ENCODE measurements at regions not wholly inside any gene's neighbourhood (a gene's known extent, or its start where the extent isn't known, plus 50 kb on each side); places are given as distances from the start of the nearest gene placed in this dataset.
"Not testable (repeated sequence)": the region's sequence is repeated elsewhere in the genome, so short reads cannot be mapped to it uniquely, and the experiment has no call there.

DNA sequence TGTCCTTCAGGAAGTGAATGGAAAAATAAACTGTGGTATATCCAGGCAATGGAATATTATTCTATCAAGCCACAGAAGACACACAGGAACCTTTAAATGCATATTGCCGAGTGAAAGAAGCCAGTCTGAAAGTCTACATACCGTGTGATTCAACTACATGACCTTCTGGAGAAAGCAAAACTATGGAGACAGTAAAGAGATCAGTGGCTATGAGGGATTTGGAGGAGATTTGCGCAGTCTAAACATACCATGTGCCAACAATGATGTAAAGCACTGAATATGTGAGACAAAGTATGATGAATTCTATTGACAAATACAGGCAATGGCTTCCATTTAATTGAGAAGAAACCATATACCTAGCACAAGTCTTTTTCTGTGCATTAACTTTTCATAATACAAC, 518.3 kb upstream of the ZNF337 start:
- no peak overlapping the region for H3K9ac ChIP-seq (ENCODE audit: low read depth, low read length)

DNA sequence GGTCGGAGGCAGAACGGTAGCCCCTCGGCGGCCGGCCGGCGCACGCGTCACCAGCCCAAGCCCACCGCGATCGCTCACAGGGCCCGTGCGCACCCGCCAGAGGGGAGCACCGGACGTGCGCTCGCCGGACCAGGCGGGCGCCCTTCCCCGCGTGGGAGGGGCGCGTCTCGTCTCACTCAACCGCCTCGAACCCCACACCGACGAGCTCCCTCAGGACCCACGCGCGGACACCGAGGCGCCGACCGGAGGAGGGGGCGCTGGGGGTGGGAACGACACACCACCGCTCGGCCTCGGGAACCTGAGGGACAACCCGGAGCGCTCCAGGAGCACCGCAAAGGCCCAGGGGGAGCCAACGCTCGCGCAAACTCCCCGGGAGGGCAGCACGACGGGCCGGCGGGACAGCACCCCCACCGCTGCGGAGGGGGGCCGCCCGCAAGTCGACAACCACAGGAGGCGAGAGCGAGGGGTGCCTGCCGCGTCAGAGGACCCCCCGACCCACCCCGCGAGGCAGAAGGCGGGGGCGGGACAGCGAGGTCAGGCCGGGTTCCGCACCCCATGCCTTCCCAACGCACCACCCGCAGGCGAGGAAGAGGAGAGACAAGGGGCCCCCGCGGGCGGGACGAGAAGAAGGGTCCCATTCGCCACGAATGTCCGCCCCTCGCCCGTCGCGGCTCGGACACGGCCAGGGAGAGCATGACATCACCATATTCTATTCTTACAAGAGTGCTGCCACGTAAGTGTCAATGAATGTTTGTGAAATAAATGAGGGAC, 512.7 kb upstream of the ZNF337 start:
- peak overlapping the region; percentile 67 for H3K4me2 ChIP-seq (ENCODE audit: low read length)
- H3K27me3 ChIP-seq (ENCODE audit: control insufficient read depth, insufficient read depth, low read length), result peaks cover 26% of the 10 kb centered on the region
- H3K9ac ChIP-seq (ENCODE audit: low read depth, low read length), result no peak overlapping the region
- H3K4me3 ChIP-seq (ENCODE audit: low read length), result peak overlapping the region; percentile 49
- no peaks in the 10 kb centered on the region for H3K36me3 ChIP-seq (ENCODE audit: insufficient read depth, low read length)
- no peaks in the 10 kb centered on the region for H3K9me3 ChIP-seq (replicated peaks; ENCODE audit: low read length)
- peaks cover 9% of the 10 kb centered on the region for H3K4me1 ChIP-seq (ENCODE audit: control insufficient read depth, insufficient read depth, low read length)

More for the DNA sequence above, 518.3 kb upstream of the ZNF337 start:
- no peaks in the 10 kb centered on the region for H3K36me3 ChIP-seq (ENCODE audit: insufficient read depth, low read length)
- no peaks in the 10 kb centered on the region for H3K27me3 ChIP-seq (ENCODE audit: control insufficient read depth, insufficient read depth, low read length)
- no peak overlapping the region for H3K4me3 ChIP-seq (ENCODE audit: low read length)
- no peak overlapping the region for H3K4me2 ChIP-seq (ENCODE audit: low read length)
- H3K9me3 ChIP-seq (replicated peaks; ENCODE audit: low read length), result no peaks in the 10 kb centered on the region
- H3K4me1 ChIP-seq (ENCODE audit: control insufficient read depth, insufficient read depth, low read length), result peaks cover 27% of the 10 kb centered on the region

DNA sequence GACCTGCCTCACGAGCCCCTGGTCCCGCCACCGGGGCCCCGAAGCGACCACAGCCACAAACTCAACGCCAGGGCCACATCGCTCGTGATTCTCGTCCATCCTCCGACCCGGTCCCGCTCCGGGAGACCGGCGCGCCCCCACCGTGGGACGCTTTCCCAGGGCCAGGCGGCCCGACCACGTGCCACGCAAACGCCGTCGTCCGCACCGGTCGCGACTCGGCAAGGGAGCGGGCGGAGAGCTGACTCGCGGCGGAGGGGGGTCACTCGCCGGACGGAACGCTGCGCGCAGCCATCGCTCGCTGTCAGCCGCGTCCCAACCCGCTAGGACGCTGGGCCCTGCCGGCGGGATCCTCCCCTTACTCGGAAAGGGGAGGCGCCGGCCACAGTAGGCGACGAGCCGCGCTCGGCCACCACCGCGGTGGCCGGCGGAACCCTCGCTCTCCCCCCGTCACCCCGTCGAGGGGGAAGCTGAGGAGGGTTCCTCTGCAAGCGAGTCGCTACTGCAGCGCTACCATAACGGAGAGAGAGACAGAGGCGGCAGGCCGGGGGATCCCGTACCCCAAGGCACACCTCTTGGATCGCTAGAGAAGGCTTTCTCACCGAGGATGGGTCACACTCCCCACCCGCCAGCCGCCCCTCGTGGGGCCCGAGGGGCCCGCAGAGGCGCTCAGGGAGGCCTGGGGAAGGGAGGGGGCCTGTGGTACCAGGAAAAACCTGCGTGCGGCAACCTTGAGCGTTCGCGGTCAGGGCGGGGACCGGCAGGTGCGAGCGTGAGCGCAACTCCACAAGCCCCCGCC, 511.8 kb upstream of the ZNF337 start:
- Histone ChIP-seq H3K36me3 (ENCODE audit: insufficient read depth, low read length) (no peaks in the 10 kb centered on the region), H3K9me3 (replicated peaks; ENCODE audit: low read length) (no peaks in the 10 kb centered on the region), H3K4me2 (ENCODE audit: low read length) (peak overlapping the region; percentile 79), H3K4me1 (ENCODE audit: control insufficient read depth, insufficient read depth, low read length) (peaks cover 9% of the 10 kb centered on the region), H3K9ac (ENCODE audit: low read depth, low read length) (peak overlapping the region; percentile 45), H3K4me3 (ENCODE audit: low read length) (peak overlapping the region; percentile 71), H3K27me3 (ENCODE audit: control insufficient read depth, insufficient read depth, low read length) (peaks cover 26% of the 10 kb centered on the region)

- not testable (repeated sequence) for H3K4me1 ChIP-seq (ENCODE audit: control insufficient read depth, insufficient read depth, low read length); H3K36me3 ChIP-seq (ENCODE audit: insufficient read depth, low read length); H3K9me3 ChIP-seq (replicated peaks; ENCODE audit: low read length)
- peaks cover 26% of the 10 kb centered on the region for H3K27me3 ChIP-seq (ENCODE audit: control insufficient read depth, insufficient read depth, low read length)
- H3K4me3 ChIP-seq (ENCODE audit: low read length), result peak overlapping the region; percentile 71
- peak overlapping the region; percentile 79 for H3K4me2 ChIP-seq (ENCODE audit: low read length)
- H3K9ac ChIP-seq (ENCODE audit: low read depth, low read length), result peak overlapping the region; percentile 45
Observed at GRCh38 chr20:26207967-26208295, 511.3 kb upstream of the ZNF337 start.

DNA sequence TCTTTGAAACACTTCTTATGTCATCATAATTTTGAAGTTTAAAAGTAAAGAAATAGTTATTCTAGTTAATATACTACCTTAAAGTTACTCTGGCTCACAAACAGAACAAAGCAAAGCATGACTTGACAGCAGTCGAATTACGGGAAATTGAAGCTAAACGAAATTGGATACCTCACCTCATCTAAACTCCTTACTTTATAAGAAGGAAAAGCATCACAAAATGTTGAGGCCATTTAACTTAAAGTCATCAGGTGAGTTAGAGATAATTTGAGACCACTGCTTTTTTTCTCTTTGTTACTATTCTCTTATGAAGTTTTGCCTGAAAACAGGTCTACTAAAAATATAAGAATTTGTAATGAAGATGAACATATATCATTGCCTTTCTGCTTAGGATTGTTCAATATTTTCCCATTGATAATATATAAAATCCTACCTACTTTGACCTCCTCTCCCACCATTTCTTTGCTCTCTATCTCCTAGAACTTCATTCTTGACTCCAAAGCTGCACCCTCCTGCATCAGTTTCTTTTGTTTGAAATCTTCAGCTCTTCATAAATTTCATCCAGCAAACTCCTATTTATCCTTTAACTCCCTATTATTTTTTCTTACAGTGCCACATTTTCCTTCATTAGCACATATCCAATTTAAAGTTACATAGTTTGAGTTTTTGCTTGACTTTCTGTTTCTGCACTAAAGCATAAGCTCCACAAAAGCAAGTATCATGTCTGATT, 510.7 kb upstream of the ZNF337 start:
- no peaks in the 10 kb centered on the region for H3K9me3 ChIP-seq (replicated peaks; ENCODE audit: low read length)
- H3K4me1 ChIP-seq (ENCODE audit: control insufficient read depth, insufficient read depth, low read length), result peaks cover 9% of the 10 kb centered on the region
- H3K4me3 ChIP-seq (ENCODE audit: low read length), result peak overlapping the region; percentile 71
- no peaks in the 10 kb centered on the region for H3K36me3 ChIP-seq (ENCODE audit: insufficient read depth, low read length)
- H3K27me3 ChIP-seq (ENCODE audit: control insufficient read depth, insufficient read depth, low read length), result peaks cover 26% of the 10 kb centered on the region
- H3K4me2 ChIP-seq (ENCODE audit: low read length), result peak overlapping the region; percentile 79
- H3K9ac ChIP-seq (ENCODE audit: low read depth, low read length), result no peak overlapping the region

- H3K4me3 ChIP-seq (ENCODE audit: low read length), result no peak overlapping the region
- H3K27me3 ChIP-seq (ENCODE audit: control insufficient read depth, insufficient read depth, low read length), result peaks cover 26% of the 10 kb centered on the region
- no peak overlapping the region for H3K4me2 ChIP-seq (ENCODE audit: low read length)
- no peaks in the 10 kb centered on the region for H3K36me3 ChIP-seq (ENCODE audit: insufficient read depth, low read length)
- no peaks in the 10 kb centered on the region for H3K9me3 ChIP-seq (replicated peaks; ENCODE audit: low read length)
- peaks cover 9% of the 10 kb centered on the region for H3K4me1 ChIP-seq (ENCODE audit: control insufficient read depth, insufficient read depth, low read length)
- no peak overlapping the region for H3K9ac ChIP-seq (ENCODE audit: low read depth, low read length)
Observed at GRCh38 chr20:26205350-26205749, 508.7 kb upstream of the ZNF337 start.

- not testable (repeated sequence) for H3K9me3 ChIP-seq (replicated peaks; ENCODE audit: low read length); H3K27me3 ChIP-seq (ENCODE audit: control insufficient read depth, insufficient read depth, low read length); H3K4me2 ChIP-seq (ENCODE audit: low read length); H3K4me3 ChIP-seq (ENCODE audit: low read length); H3K4me1 ChIP-seq (ENCODE audit: control insufficient read depth, insufficient read depth, low read length); H3K9ac ChIP-seq (ENCODE audit: low read depth, low read length); H3K36me3 ChIP-seq (ENCODE audit: insufficient read depth, low read length)
Observed at GRCh38 chr20:26201026-26201425, 504.4 kb upstream of the ZNF337 start.

GRCh38 chr20:26187329-26187728, 490.7 kb upstream of the ZNF337 start:
- H3K27me3 ChIP-seq (ENCODE audit: control insufficient read depth, insufficient read depth, low read length); H3K4me1 ChIP-seq (ENCODE audit: control insufficient read depth, insufficient read depth, low read length); H3K4me3 ChIP-seq (ENCODE audit: low read length); H3K9me3 ChIP-seq (replicated peaks; ENCODE audit: low read length); H3K9ac ChIP-seq (ENCODE audit: low read depth, low read length); H3K36me3 ChIP-seq (ENCODE audit: insufficient read depth, low read length); H3K4me2 ChIP-seq (ENCODE audit: low read length): not testable (repeated sequence)

- not testable (repeated sequence) for H3K4me1 ChIP-seq (ENCODE audit: control insufficient read depth, insufficient read depth, low read length); H3K9ac ChIP-seq (ENCODE audit: low read depth, low read length); H3K36me3 ChIP-seq (ENCODE audit: insufficient read depth, low read length); H3K27me3 ChIP-seq (ENCODE audit: control insufficient read depth, insufficient read depth, low read length); H3K4me3 ChIP-seq (ENCODE audit: low read length); H3K9me3 ChIP-seq (replicated peaks; ENCODE audit: low read length); H3K4me2 ChIP-seq (ENCODE audit: low read length)
Observed at GRCh38 chr20:26183720-26184119, 487.1 kb upstream of the ZNF337 start.

DNA sequence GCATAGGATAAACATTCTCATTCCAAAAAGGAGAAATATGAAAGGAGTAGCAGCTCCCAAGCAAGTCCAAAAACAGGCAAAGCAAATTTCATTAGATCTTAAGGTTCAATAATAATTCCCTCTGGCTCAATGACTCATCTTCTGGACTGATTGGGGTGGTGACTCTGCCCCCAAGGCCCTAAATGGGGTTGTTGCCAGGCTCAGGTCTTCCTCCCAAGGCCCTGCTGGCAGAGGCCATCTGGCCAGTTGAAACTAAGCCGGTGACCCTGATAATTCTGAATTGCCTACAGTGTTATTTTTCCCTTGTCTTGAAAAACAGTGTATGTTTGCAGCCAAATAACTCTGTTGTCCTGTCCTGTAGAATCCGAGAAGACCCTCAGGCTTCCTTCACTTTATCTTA, 484.7 kb upstream of the ZNF337 start:
- H3K9me3 ChIP-seq (replicated peaks; ENCODE audit: low read length); H3K4me1 ChIP-seq (ENCODE audit: control insufficient read depth, insufficient read depth, low read length); H3K9ac ChIP-seq (ENCODE audit: low read depth, low read length); H3K27me3 ChIP-seq (ENCODE audit: control insufficient read depth, insufficient read depth, low read length); H3K36me3 ChIP-seq (ENCODE audit: insufficient read depth, low read length); H3K4me2 ChIP-seq (ENCODE audit: low read length); H3K4me3 ChIP-seq (ENCODE audit: low read length): not testable (repeated sequence)

DNA sequence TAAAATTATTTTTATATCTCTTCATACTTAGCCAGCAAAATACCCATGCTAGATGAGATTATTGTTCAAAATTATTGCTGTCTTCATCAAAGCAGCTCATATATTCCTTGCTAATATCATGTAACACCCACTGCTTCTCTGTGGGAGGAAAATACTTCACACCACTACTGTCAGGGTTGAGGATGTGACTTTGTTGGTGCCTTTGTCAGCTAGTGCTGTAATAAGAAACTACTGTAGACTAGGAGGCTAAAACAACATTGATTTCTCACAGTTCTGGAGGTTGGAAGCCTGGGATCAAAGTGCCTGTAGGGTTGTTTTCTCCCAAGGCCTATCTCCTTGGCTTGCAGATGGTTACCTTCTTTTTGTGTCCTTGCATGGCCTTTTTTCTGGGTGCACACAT, 475.2 kb upstream of the ZNF337 start:
- H3K36me3 ChIP-seq (ENCODE audit: insufficient read depth, low read length); H3K4me2 ChIP-seq (ENCODE audit: low read length); H3K9ac ChIP-seq (ENCODE audit: low read depth, low read length); H3K27me3 ChIP-seq (ENCODE audit: control insufficient read depth, insufficient read depth, low read length); H3K4me3 ChIP-seq (ENCODE audit: low read length); H3K9me3 ChIP-seq (replicated peaks; ENCODE audit: low read length): not testable (repeated sequence)
- H3K4me1 ChIP-seq (ENCODE audit: control insufficient read depth, insufficient read depth, low read length), result peaks cover 30% of the 10 kb centered on the region

All from skeletal muscle satellite cell (primary cell).